Fibroblast of mammary gland (primary cell): ENCODE measurements at regions not wholly inside any gene's neighbourhood (a gene's known extent, or its start where the extent isn't known, plus 50 kb on each side); places are given as distances from the start of the nearest gene placed in this dataset.
A peak's percentile ranks its signal among the peaks of the same experiment; 100 is the strongest.

ENCODE experiments used
- DNase-seq: peaks from one replicate; pipeline ENCODE4 v3.0.0-alpha.2; 2010; ENCODE audit warnings: low read depth
- H3K4me3 ChIP-seq: 2 replicates; pipeline ENCODE4 v1.5.1; 2011; ENCODE audit warnings: low read depth, mild to moderate bottlenecking, low read length, moderate library complexity; ENCODE audit not compliant: control insufficient read depth
- CTCF ChIP-seq: conservative IDR thresholded peaks from 2 replicates; pipeline ENCODE4 v1.5.1; 2011; ENCODE audit warnings: low read depth, low read length, inconsistent platforms; ENCODE audit not compliant: control insufficient read depth, insufficient read depth

- no peak overlapping the region for H3K4me3 ChIP-seq
- no peak for TF ChIP-seq CTCF
- DNase-seq, result no peak
These were observed 213.9 kb upstream of the ZCCHC13 start for GRCh38 chrX:74090049-74090448.

- H3K4me3 ChIP-seq, result no peak overlapping the region
- DNase-seq, result no peak
- TF ChIP-seq CTCF, result no peak
These were observed 218.2 kb upstream of the ZCCHC13 start for GRCh38 chrX:74085642-74086236.

GRCh38 chrX:74080165-74080564 is 223.8 kb upstream of the ZCCHC13 start:
- peak; percentile 9 for DNase-seq
- no peak overlapping the region for H3K4me3 ChIP-seq
- no peak for TF ChIP-seq CTCF

GRCh38 chrX:74065831-74066390 is 213.4 kb upstream of the XIST start:
- DNase-seq, result no peak
- TF ChIP-seq CTCF, result no peak
- H3K4me3 ChIP-seq, result no peak overlapping the region

- no peak for DNase-seq
- H3K4me3 ChIP-seq, result no peak overlapping the region
- TF ChIP-seq CTCF, result no peak
These were observed 211.1 kb upstream of the XIST start for GRCh38 chrX:74063426-74064155.

- no peak overlapping the region for H3K4me3 ChIP-seq
- DNase-seq, result no peak
- TF ChIP-seq CTCF, result no peak
These were observed 209.4 kb upstream of the XIST start for GRCh38 chrX:74061879-74062278.
